ENCODE measurements at regions not wholly inside any gene's neighbourhood (a gene's known extent, or its start where the extent isn't known, plus 50 kb on each side); places are given as distances from the start of the nearest gene placed in this dataset.

GRCh38 chr14:25756876-25757275, 706.9 kb upstream of the STXBP6 start:
- TF ChIP-seq, protein P1, sequence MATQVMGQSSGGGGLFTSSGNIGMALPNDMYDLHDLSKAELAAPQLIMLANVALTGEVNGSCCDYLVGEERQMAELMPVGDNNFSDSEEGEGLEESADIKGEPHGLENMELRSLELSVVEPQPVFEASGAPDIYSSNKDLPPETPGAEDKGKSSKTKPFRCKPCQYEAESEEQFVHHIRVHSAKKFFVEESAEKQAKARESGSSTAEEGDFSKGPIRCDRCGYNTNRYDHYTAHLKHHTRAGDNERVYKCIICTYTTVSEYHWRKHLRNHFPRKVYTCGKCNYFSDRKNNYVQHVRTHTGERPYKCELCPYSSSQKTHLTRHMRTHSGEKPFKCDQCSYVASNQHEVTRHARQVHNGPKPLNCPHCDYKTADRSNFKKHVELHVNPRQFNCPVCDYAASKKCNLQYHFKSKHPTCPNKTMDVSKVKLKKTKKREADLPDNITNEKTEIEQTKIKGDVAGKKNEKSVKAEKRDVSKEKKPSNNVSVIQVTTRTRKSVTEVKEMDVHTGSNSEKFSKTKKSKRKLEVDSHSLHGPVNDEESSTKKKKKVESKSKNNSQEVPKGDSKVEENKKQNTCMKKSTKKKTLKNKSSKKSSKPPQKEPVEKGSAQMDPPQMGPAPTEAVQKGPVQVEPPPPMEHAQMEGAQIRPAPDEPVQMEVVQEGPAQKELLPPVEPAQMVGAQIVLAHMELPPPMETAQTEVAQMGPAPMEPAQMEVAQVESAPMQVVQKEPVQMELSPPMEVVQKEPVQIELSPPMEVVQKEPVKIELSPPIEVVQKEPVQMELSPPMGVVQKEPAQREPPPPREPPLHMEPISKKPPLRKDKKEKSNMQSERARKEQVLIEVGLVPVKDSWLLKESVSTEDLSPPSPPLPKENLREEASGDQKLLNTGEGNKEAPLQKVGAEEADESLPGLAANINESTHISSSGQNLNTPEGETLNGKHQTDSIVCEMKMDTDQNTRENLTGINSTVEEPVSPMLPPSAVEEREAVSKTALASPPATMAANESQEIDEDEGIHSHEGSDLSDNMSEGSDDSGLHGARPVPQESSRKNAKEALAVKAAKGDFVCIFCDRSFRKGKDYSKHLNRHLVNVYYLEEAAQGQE (IDR thresholded peaks at IDR 0.05; ENCODE audit: borderline replicate concordance), result no peak
- TF ChIP-seq RAD21 (conservative IDR thresholded peaks at IDR 0.05), result no peak
- TF ChIP-seq, protein P2, sequence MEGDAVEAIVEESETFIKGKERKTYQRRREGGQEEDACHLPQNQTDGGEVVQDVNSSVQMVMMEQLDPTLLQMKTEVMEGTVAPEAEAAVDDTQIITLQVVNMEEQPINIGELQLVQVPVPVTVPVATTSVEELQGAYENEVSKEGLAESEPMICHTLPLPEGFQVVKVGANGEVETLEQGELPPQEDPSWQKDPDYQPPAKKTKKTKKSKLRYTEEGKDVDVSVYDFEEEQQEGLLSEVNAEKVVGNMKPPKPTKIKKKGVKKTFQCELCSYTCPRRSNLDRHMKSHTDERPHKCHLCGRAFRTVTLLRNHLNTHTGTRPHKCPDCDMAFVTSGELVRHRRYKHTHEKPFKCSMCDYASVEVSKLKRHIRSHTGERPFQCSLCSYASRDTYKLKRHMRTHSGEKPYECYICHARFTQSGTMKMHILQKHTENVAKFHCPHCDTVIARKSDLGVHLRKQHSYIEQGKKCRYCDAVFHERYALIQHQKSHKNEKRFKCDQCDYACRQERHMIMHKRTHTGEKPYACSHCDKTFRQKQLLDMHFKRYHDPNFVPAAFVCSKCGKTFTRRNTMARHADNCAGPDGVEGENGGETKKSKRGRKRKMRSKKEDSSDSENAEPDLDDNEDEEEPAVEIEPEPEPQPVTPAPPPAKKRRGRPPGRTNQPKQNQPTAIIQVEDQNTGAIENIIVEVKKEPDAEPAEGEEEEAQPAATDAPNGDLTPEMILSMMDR (IDR thresholded peaks at IDR 0.05; ENCODE audit: poor library complexity, severe bottlenecking), result no peak
- TF ChIP-seq EZH2 (IDR thresholded peaks at IDR 0.05; ENCODE audit: borderline replicate concordance, insufficient read depth, low read length, poor library complexity, severe bottlenecking), result no peak
- no peak for TF ChIP-seq TAF1 (IDR thresholded peaks at IDR 0.05; ENCODE audit: low read depth)
- TF ChIP-seq POLR2AphosphoS5 (IDR thresholded peaks at IDR 0.05), result no peak

Data from neural cell (in vitro differentiated cells).